HepG2 (cell line): ENCODE measurements at regions not wholly inside any gene's neighbourhood (a gene's known extent, or its start where the extent isn't known, plus 50 kb on each side); places are given as distances from the start of the nearest gene placed in this dataset.

Source experiments
- ATAC-seq: fragments of 200-7000 bp; cut with Tn5 transposase; 3 replicates; pipeline ENCODE4 v1.9.1; 2020; ENCODE audit warnings: mild to moderate bottlenecking, moderate library complexity
- BruUV-seq: library from RNA; stranded (reverse); fragments of 400-500 nt; replicated peaks from 2 replicates; lab custom pipeline; 2021; lab: Mats Ljungman, UMichigan
- CTCF ChIA-PET: fragments of 300-600 bp; formaldehyde crosslinking; extraction: SDS; loops from one replicate; lab custom pipeline; 2021; ENCODE audit warnings: low total read pairs, inconsistent platforms, low intra/inter-chr PET ratio; lab: Yijun Ruan, JAX
- POLR2A ChIA-PET: fragments of 350-600 bp; sonication (Branson Sonifier 250); formaldehyde crosslinking; loops from one replicate; lab custom pipeline; 2020; ENCODE audit warnings: antibody characterized with exemption, inconsistent platforms; lab: Yijun Ruan, JAX
- DNase-seq: peaks from one replicate; pipeline ENCODE4 v3.0.0-alpha.2; 2015; ENCODE audit warnings: low spot score
- FAIRE-seq: peaks from 3 replicates; lab custom pipeline; 2011; peaks lifted over from hg19 to GRCh38; lab: Jason Lieb, UNC
- H2AFZ ChIP-seq: one replicate; pipeline ENCODE4 v1.6.1; 2011; ENCODE audit warnings: low read length, inconsistent platforms
- H3K27ac ChIP-seq: fragments of 300-600 bp; 3 replicates; pipeline ENCODE4 v1.8.0; 2011; ENCODE audit warnings: mixed run types, mild to moderate bottlenecking, mixed read lengths, low read length, inconsistent platforms; ENCODE audit not compliant: insufficient read depth; ENCODE audit errors: extremely low read length
- H3K27me3 ChIP-seq, 2 experiments: fragments of 200-600 bp in 1 of 2; 2 replicates in 1 of 2; 3 replicates in 1 of 2; pipeline versions ENCODE4 v1.6.0 to v1.8.0; 2011; ENCODE audit warnings: low read length in 2 of 2, mild to moderate bottlenecking in 2 of 2, moderate library complexity in 2 of 2, inconsistent platforms in 1 of 2; ENCODE audit not compliant: insufficient read depth in 2 of 2, control insufficient read depth in 1 of 2
- H3K36me3 ChIP-seq, 2 experiments: fragments of 200-600 bp in 1 of 2; replicated peaks in 1 of 2; 2 replicates in 1 of 2; 3 replicates in 1 of 2; pipeline versions ENCODE4 v1.5.1 to v1.8.0; 2011; ENCODE audit warnings: low read length in 2 of 2, inconsistent platforms in 1 of 2; ENCODE audit not compliant: insufficient read depth in 2 of 2, control insufficient read depth in 1 of 2
- H3K4me1 ChIP-seq: 2 replicates; pipeline ENCODE4 v1.5.1; 2012; ENCODE audit warnings: low read length, inconsistent platforms; ENCODE audit not compliant: insufficient read depth
- H3K4me2 ChIP-seq: 2 replicates; pipeline ENCODE4 v1.6.0; 2011; ENCODE audit warnings: low read depth, low read length, inconsistent platforms
- H3K4me3 ChIP-seq, 3 experiments: fragments of 200-600 bp in 1 of 3; sonication (generic), shearing (Covaris generic) in 1 of 3; replicated peaks in 1 of 3; 2 replicates each; pipeline ENCODE4 v1.5.1; 2011 to 2016; ENCODE audit warnings: low read length in 3 of 3, inconsistent platforms in 2 of 3, low read depth in 2 of 3, mild to moderate bottlenecking in 2 of 3, control low read depth in 1 of 3, mixed read lengths in 1 of 3; ENCODE audit not compliant: insufficient read depth in 1 of 3
- H3K79me2 ChIP-seq: one replicate; pipeline ENCODE4 v1.6.1; 2011; ENCODE audit warnings: low read length, inconsistent platforms; ENCODE audit not compliant: insufficient read depth
- H3K9ac ChIP-seq: 2 replicates; pipeline ENCODE4 v1.6.0; 2011; ENCODE audit warnings: mild to moderate bottlenecking, low read depth, low read length, inconsistent platforms; ENCODE audit not compliant: insufficient read depth
- H3K9me3 ChIP-seq: 2 replicates; pipeline ENCODE4 v1.5.1; 2012; ENCODE audit warnings: mild to moderate bottlenecking, low read length
- H4K20me1 ChIP-seq: 2 replicates; pipeline ENCODE4 v1.6.0; 2011; ENCODE audit warnings: inconsistent platforms, mild to moderate bottlenecking, low read length, moderate library complexity; ENCODE audit not compliant: insufficient read depth
- AHR ChIP-seq: IDR thresholded peaks from 2 replicates; pipeline ENCODE4 v1.6.1; 2018; ENCODE audit warnings: missing genetic modification reagents, missing compliant biosample characterization
- CENPT ChIP-seq: sonication (generic); formaldehyde crosslinking; IDR thresholded peaks from 2 replicates; pipeline ENCODE4 v1.8.0; 2022; ENCODE audit warnings: low read depth, mild to moderate bottlenecking, moderate library complexity, missing genetic modification reagents
- MED8 ChIP-seq: sonication (generic); formaldehyde crosslinking; IDR thresholded peaks from 2 replicates; pipeline ENCODE4 v1.8.1; 2023; ENCODE audit warnings: mild to moderate bottlenecking, missing genetic modification reagents; ENCODE audit not compliant: insufficient replicate concordance
- MTA3 ChIP-seq: sonication (generic); formaldehyde crosslinking; IDR thresholded peaks from 2 replicates; pipeline ENCODE4 v1.4.0; 2020; ENCODE audit warnings: missing genetic modification reagents
- REL ChIP-seq: sonication (generic); formaldehyde crosslinking; conservative IDR thresholded peaks from 2 replicates; pipeline ENCODE4 v1.8.0; 2022; ENCODE audit warnings: mild to moderate bottlenecking, missing genetic modification reagents, moderate library complexity
- YEATS4 ChIP-seq: sonication (generic); formaldehyde crosslinking; IDR thresholded peaks from 2 replicates; pipeline ENCODE4 v1.4.0; 2020; ENCODE audit warnings: missing genetic modification reagents, borderline replicate concordance
- YY1 ChIP-seq: IDR thresholded peaks from 2 replicates; pipeline ENCODE4 v1.6.1; 2011; ENCODE audit warnings: low read length, low read depth, moderate library complexity, mild to moderate bottlenecking; ENCODE audit not compliant: insufficient read depth, insufficient replicate concordance
- ZFP62 ChIP-seq: sonication (generic); formaldehyde crosslinking; IDR thresholded peaks from 2 replicates; pipeline ENCODE4 v1.4.0; 2020; ENCODE audit warnings: missing genetic modification reagents
- ZKSCAN5 ChIP-seq: sonication (generic); formaldehyde crosslinking; IDR thresholded peaks from 2 replicates; pipeline ENCODE4 v1.5.1; 2020; ENCODE audit warnings: mild to moderate bottlenecking, missing genetic modification reagents
- ZNF24 ChIP-seq: fragments of 450-650 bp; IDR thresholded peaks from 2 replicates; pipeline ENCODE4 v1.6.1; 2017; ENCODE audit warnings: antibody characterized with exemption, mild to moderate bottlenecking
- ZNF652 ChIP-seq: IDR thresholded peaks from 2 replicates; pipeline ENCODE4 v1.6.1; 2016; ENCODE audit warnings: low read depth, borderline replicate concordance
- ZNF746 ChIP-seq: sonication (generic); formaldehyde crosslinking; IDR thresholded peaks from 2 replicates; pipeline ENCODE4 v1.8.0; 2022; ENCODE audit warnings: mild to moderate bottlenecking, missing genetic modification reagents
- ZNF816 ChIP-seq: sonication (generic); formaldehyde crosslinking; IDR thresholded peaks from 2 replicates; pipeline ENCODE4 v1.8.0; 2022; ENCODE audit warnings: missing genetic modification reagents, mild to moderate bottlenecking, borderline replicate concordance
- WGBS: methylation state at CpG from one replicate; pipeline ENCODE4 v1.1.6; 2017; ENCODE audit warnings: low lambda C conversion rate; 5-methylcytosine and 5-hydroxymethylcytosine counted together
- in situ Hi-C: cut with HindIII; loops from 2 replicates; pipeline ENCODE4 v1.10.0; 2017; ENCODE audit warnings: low pct_unique_long_range_greater_than_20kb; ENCODE audit not compliant: extremely low pct_ligation_motif_present
- intact Hi-C: fragments of 100-400 bp; cut with micrococcal nuclease; formaldehyde crosslinking; loops from one replicate; pipeline ENCODE4 v1.10.0; 2022; ENCODE audit not compliant: unreplicated experiment
- TF ChIP-seq, protein P1 (sequence below): sonication (generic); formaldehyde crosslinking; conservative IDR thresholded peaks from 2 replicates; pipeline ENCODE4 v1.4.0; 2020; ENCODE audit warnings: missing genetic modification reagents
- TF ChIP-seq, protein P2 (sequence below): sonication (generic); formaldehyde crosslinking; IDR thresholded peaks from 2 replicates; pipeline ENCODE4 v1.5.0; 2020; ENCODE audit warnings: mild to moderate bottlenecking, missing genetic modification reagents
- TF ChIP-seq, protein P3 (sequence below): sonication (generic); formaldehyde crosslinking; IDR thresholded peaks from 2 replicates; pipeline ENCODE4 v1.4.0; 2020; ENCODE audit warnings: missing genetic modification reagents
- TF ChIP-seq, protein P4 (sequence below): sonication (generic); formaldehyde crosslinking; IDR thresholded peaks from 2 replicates; pipeline ENCODE4 v1.8.1; 2023; ENCODE audit warnings: missing genetic modification reagents, mild to moderate bottlenecking, borderline replicate concordance
- TF ChIP-seq, protein P5 (sequence below): sonication (generic); formaldehyde crosslinking; IDR thresholded peaks from 2 replicates; pipeline ENCODE4 v1.4.0; 2020; ENCODE audit warnings: missing genetic modification reagents

DNA sequence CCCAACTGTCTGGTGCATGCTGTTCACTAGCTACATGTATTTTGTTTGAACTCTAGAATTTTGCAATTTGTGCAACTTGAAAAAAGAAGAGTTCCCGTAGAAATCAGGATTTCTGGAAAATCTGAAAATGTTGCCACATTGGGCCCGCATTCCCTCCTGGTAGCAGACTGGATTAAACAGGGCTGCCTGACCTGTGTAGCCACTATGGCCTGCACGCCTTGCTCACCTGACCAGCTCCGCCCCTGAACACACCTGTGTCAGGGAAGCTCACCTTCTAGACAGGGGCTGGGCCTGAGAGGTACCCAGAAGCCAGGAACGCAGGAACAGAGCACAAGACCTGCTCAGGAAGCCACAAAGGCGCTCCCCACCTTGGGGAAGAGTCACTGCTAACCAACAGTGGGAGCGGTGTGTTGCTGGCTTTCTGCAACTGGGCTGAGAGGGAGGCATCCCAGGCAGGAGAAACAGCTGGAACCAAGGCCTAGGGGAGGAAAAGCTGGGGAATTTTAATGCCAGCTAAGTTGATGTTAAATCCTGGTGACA, 106.5 kb downstream of the UQCRFS1 start (continued):
- TF ChIP-seq, protein P1, sequence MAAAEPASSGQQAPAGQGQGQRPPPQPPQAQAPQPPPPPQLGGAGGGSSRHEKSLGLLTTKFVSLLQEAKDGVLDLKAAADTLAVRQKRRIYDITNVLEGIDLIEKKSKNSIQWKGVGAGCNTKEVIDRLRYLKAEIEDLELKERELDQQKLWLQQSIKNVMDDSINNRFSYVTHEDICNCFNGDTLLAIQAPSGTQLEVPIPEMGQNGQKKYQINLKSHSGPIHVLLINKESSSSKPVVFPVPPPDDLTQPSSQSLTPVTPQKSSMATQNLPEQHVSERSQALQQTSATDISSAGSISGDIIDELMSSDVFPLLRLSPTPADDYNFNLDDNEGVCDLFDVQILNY (CRISPR knock-in tag) = no peak
- TF ChIP-seq, protein P2, sequence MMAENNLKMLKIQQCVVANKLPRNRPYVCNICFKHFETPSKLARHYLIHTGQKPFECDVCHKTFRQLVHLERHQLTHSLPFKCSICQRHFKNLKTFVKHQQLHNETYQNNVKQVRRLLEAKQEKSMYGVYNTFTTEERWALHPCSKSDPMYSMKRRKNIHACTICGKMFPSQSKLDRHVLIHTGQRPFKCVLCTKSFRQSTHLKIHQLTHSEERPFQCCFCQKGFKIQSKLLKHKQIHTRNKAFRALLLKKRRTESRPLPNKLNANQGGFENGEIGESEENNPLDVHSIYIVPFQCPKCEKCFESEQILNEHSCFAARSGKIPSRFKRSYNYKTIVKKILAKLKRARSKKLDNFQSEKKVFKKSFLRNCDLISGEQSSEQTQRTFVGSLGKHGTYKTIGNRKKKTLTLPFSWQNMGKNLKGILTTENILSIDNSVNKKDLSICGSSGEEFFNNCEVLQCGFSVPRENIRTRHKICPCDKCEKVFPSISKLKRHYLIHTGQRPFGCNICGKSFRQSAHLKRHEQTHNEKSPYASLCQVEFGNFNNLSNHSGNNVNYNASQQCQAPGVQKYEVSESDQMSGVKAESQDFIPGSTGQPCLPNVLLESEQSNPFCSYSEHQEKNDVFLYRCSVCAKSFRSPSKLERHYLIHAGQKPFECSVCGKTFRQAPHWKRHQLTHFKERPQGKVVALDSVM (CRISPR knock-in tag) = no peak
- TF ChIP-seq ZFP62 (CRISPR knock-in tag) = no peak
- no peak for TF ChIP-seq ZNF816 (CRISPR knock-in tag)
- no peak for TF ChIP-seq AHR

DNA sequence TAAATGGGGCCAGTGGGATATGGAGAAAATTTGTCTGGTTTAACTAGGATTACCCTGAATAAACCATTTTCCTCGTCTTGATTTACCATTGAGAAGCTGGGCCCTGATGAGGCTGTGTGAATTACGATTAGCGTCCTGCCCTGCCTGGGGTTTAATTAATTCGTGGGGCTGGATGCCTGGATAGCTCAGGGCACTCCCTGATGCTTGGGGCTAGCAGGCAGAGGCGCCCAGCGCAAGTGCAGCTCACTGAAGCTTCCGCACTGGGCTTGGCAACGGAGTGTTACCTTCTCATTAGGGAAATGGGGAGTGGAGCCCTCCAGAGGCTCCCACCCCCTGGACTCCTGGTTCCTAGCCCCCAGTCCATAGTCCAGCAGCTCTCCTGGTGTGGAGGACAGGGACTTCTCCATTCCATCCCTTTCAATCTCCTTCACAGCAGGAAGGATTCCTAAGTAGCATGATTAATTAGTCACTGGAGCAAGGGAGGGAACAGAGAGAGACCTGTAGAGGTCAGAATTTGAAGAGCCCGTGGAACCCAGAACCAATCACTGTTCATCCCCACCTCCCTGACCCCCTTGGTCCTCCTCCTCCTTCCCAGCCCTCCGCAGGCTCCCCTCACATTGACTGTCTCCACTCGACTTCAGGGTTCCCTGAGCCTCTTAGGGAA, 107.2 kb downstream of the UQCRFS1 start:
- DNase-seq = no peak
- POLR2A ChIA-PET = no interaction called here
- Histone ChIP-seq H2AFZ (no peak overlapping the region), H3K4me3 (no peak overlapping the region), H3K9ac (no peak overlapping the region), H3K36me3 (no peaks in the 10 kb centered on the region), H4K20me1 (no peaks in the 10 kb centered on the region), H3K4me2 (no peak overlapping the region), H3K79me2 (no peaks in the 10 kb centered on the region), H3K9me3 (peaks cover 40% of the 10 kb centered on the region), H3K27ac (no peak overlapping the region), H3K27me3 (no peaks in the 10 kb centered on the region), H3K4me1 (no peaks in the 10 kb centered on the region)
- FAIRE-seq = no peak
- 7% methylated on average over 6 of the region's 11 CpGs for WGBS
- in situ Hi-C loops = no loop called here
- intact Hi-C loops = no loop called here
- BruUV-seq = no TSS peak
- no peak for ATAC-seq
- CTCF ChIA-PET = no interaction called here
- no peak for TF ChIP-seq ZNF24
- TF ChIP-seq ZNF746 (CRISPR knock-in tag) = no peak
- TF ChIP-seq ZKSCAN5 = no peak
- TF ChIP-seq ZNF652 (CRISPR knock-in tag) = no peak
- TF ChIP-seq REL (CRISPR knock-in tag) = no peak
- TF ChIP-seq MED8 (CRISPR knock-in tag) = no peak
- TF ChIP-seq, protein P3, sequence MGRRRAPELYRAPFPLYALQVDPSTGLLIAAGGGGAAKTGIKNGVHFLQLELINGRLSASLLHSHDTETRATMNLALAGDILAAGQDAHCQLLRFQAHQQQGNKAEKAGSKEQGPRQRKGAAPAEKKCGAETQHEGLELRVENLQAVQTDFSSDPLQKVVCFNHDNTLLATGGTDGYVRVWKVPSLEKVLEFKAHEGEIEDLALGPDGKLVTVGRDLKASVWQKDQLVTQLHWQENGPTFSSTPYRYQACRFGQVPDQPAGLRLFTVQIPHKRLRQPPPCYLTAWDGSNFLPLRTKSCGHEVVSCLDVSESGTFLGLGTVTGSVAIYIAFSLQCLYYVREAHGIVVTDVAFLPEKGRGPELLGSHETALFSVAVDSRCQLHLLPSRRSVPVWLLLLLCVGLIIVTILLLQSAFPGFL (CRISPR knock-in tag) = no peak
- TF ChIP-seq YEATS4 = no peak
- TF ChIP-seq, protein P4, sequence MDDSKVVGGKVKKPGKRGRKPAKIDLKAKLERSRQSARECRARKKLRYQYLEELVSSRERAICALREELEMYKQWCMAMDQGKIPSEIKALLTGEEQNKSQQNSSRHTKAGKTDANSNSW (CRISPR knock-in tag) = no peak
- no peak for TF ChIP-seq MTA3 (CRISPR knock-in tag)
- no peak for TF ChIP-seq YY1
- TF ChIP-seq, protein P5, sequence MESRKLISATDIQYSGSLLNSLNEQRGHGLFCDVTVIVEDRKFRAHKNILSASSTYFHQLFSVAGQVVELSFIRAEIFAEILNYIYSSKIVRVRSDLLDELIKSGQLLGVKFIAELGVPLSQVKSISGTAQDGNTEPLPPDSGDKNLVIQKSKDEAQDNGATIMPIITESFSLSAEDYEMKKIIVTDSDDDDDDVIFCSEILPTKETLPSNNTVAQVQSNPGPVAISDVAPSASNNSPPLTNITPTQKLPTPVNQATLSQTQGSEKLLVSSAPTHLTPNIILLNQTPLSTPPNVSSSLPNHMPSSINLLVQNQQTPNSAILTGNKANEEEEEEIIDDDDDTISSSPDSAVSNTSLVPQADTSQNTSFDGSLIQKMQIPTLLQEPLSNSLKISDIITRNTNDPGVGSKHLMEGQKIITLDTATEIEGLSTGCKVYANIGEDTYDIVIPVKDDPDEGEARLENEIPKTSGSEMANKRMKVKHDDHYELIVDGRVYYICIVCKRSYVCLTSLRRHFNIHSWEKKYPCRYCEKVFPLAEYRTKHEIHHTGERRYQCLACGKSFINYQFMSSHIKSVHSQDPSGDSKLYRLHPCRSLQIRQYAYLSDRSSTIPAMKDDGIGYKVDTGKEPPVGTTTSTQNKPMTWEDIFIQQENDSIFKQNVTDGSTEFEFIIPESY (CRISPR knock-in tag) = no peak
- TF ChIP-seq CENPT = no peak
